HCT116 (cell line): ENCODE measurements at regions not wholly inside any gene's neighbourhood (a gene's known extent, or its start where the extent isn't known, plus 50 kb on each side); places are given as distances from the start of the nearest gene placed in this dataset.

Experiments used
- ATAC-seq: fragments of 200-7000 bp; cut with Tn5 transposase; 2 replicates; pipeline ENCODE4 v1.9.1; 2020; ENCODE audit warnings: mild to moderate bottlenecking, moderate library complexity
- BruUV-seq: library from RNA; stranded (reverse); fragments of 400-500 nt; replicated peaks from 2 replicates; lab custom pipeline; 2021; lab: Mats Ljungman, UMichigan
- CTCF ChIA-PET: fragments of 300-600 bp; sonication (Branson Sonifier 250); formaldehyde crosslinking; loops from one replicate; lab custom pipeline; 2021; ENCODE audit warnings: antibody characterized with exemption; lab: Charles Lee
- POLR2A ChIA-PET: fragments of 300-600, 350-600 bp; sonication (Branson Sonifier 250); formaldehyde crosslinking; loops from one replicate; lab custom pipeline; 2021; ENCODE audit warnings: antibody characterized with exemption; lab: Charles Lee
- RAD21 ChIA-PET, 2 experiments: fragments of 300-600 bp; sonication (Branson Sonifier 250); formaldehyde crosslinking; loops; one replicate each; lab custom pipeline; 2023; ENCODE audit warnings: low total read pairs in 2 of 2; ENCODE audit not compliant: uncharacterized antibody in 2 of 2, unreplicated experiment in 2 of 2, low non-redundant PET in 1 of 2; lab: Charles Lee
- DNase-seq: peaks from one replicate; pipeline ENCODE4 v3.0.0-alpha.2; 2010; ENCODE audit warnings: low read depth, low spot score
- H2AFZ ChIP-seq: fragments of 200-600 bp; shearing (Covaris generic), sonication (generic); 2 replicates; pipeline ENCODE4 v1.6.1; 2017; ENCODE audit warnings: low read depth, mixed run types, mixed read lengths, antibody characterized with exemption, low read length; ENCODE audit not compliant: poor library complexity, severe bottlenecking
- H3K27ac ChIP-seq: 2 replicates; pipeline ENCODE4 v1.5.1; 2012; ENCODE audit warnings: low read depth, low read length
- H3K27me3 ChIP-seq: fragments of 200-600 bp; sonication (generic); 2 replicates; pipeline ENCODE4 v1.6.1; 2016; ENCODE audit warnings: mixed run types, low read length, mixed read lengths; ENCODE audit not compliant: insufficient read depth
- H3K36me3 ChIP-seq, 2 experiments: fragments of 200-500 bp in 1 of 2; fragments of 200-600 bp in 1 of 2; sonication (Bioruptor generic) in 1 of 2; sonication (generic) in 1 of 2; 2 replicates each; pipeline versions ENCODE4 v1.5.1 to v1.6.1; 2014 to 2016; ENCODE audit warnings: low read length in 2 of 2, inconsistent platforms in 1 of 2, mixed read lengths in 1 of 2, mixed run types in 1 of 2; ENCODE audit not compliant: insufficient read depth in 2 of 2, control insufficient read depth in 1 of 2
- H3K4me1 ChIP-seq, 2 experiments: fragments of 200-600 bp in 1 of 2; sonication (generic) in 1 of 2; 2 replicates each; pipeline versions ENCODE4 v1.5.1 to v1.6.1; 2012 to 2017; ENCODE audit warnings: low read length in 2 of 2, inconsistent platforms in 1 of 2, mild to moderate bottlenecking in 1 of 2, mixed read lengths in 1 of 2, mixed run types in 1 of 2, moderate library complexity in 1 of 2; ENCODE audit not compliant: insufficient read depth in 2 of 2, control insufficient read depth in 1 of 2
- H3K4me2 ChIP-seq: fragments of 200-600 bp; sonication (generic); 2 replicates; pipeline ENCODE4 v1.6.1; 2017; ENCODE audit warnings: mixed run types, low read length, mixed read lengths
- H3K4me3 ChIP-seq, 2 experiments: fragments of 200-600 bp in 1 of 2; sonication (generic) in 1 of 2; replicated peaks in 1 of 2; 2 replicates each; pipeline ENCODE4 v1.5.1; 2011 to 2016; ENCODE audit warnings: low read length in 2 of 2, control low read depth in 1 of 2, low read depth in 1 of 2, mild to moderate bottlenecking in 1 of 2, mixed read lengths in 1 of 2, mixed run types in 1 of 2
- H3K79me2 ChIP-seq: fragments of 200-600 bp; sonication (generic); 2 replicates; pipeline ENCODE4 v1.6.1; 2017; ENCODE audit warnings: mild to moderate bottlenecking, mixed run types, low read length, moderate library complexity, mixed read lengths; ENCODE audit not compliant: insufficient read depth
- H3K9ac ChIP-seq: fragments of 200-600 bp; sonication (generic); 2 replicates; pipeline ENCODE4 v1.6.1; 2016; ENCODE audit warnings: low read length, mixed read lengths
- H3K9me2 ChIP-seq: fragments of 200-600 bp; sonication (generic), shearing (Covaris generic); 2 replicates; pipeline ENCODE4 v1.6.1; 2017; ENCODE audit warnings: mixed run types, mild to moderate bottlenecking, moderate library complexity; ENCODE audit not compliant: insufficient read depth
- H3K9me3 ChIP-seq, 2 experiments: fragments of 200-500 bp in 1 of 2; fragments of 200-600 bp in 1 of 2; sonication (Bioruptor generic) in 1 of 2; sonication (generic) in 1 of 2; 2 replicates each; pipeline ENCODE4 v1.6.1; 2014 to 2017; ENCODE audit warnings: low read length in 2 of 2, mixed read lengths in 2 of 2, inconsistent platforms in 1 of 2, low read depth in 1 of 2, mild to moderate bottlenecking in 1 of 2, mixed run types in 1 of 2, moderate library complexity in 1 of 2; ENCODE audit not compliant: control insufficient read depth in 1 of 2, insufficient read depth in 1 of 2
- H4K20me1 ChIP-seq: fragments of 200-600 bp; sonication (generic), shearing (Covaris generic); 2 replicates; pipeline ENCODE4 v1.6.1; 2017; ENCODE audit warnings: mixed run types, mild to moderate bottlenecking, moderate library complexity; ENCODE audit not compliant: insufficient read depth
- CBX3 ChIP-seq: IDR thresholded peaks from 2 replicates; pipeline ENCODE4 v1.6.1; 2012; ENCODE audit warnings: low read depth
- EZH2 ChIP-seq: fragments of 200-600 bp; sonication (generic); IDR thresholded peaks from 2 replicates; pipeline ENCODE4 v1.6.1; 2017; ENCODE audit warnings: antibody characterized with exemption, mixed run types
- FOSL1 ChIP-seq: IDR thresholded peaks from 2 replicates; pipeline ENCODE4 v1.6.1; 2012; ENCODE audit warnings: low read depth
- JUND ChIP-seq: IDR thresholded peaks from 2 replicates; pipeline ENCODE4 v1.6.1; 2012
- POLR2A ChIP-seq: IDR thresholded peaks from 2 replicates; pipeline ENCODE4 v1.7.0; 2011; ENCODE audit warnings: borderline replicate concordance; ENCODE audit not compliant: insufficient read depth, insufficient read length; ENCODE audit errors: extremely low read depth
- POLR2AphosphoS5 ChIP-seq: IDR thresholded peaks from 2 replicates; pipeline ENCODE4 v1.6.1; 2011; ENCODE audit warnings: mild to moderate bottlenecking, low read depth, low read length, moderate library complexity
- RAD21 ChIP-seq: IDR thresholded peaks from 2 replicates; pipeline ENCODE4 v1.6.1; 2012; ENCODE audit warnings: low read depth, mild to moderate bottlenecking
- SIN3A ChIP-seq: IDR thresholded peaks from 2 replicates; pipeline ENCODE4 v1.6.1; 2012; ENCODE audit warnings: low read depth
- SRF ChIP-seq: IDR thresholded peaks from 2 replicates; pipeline ENCODE4 v1.6.1; 2012; ENCODE audit warnings: low read depth
- TCF7L2 ChIP-seq: IDR thresholded peaks from 2 replicates; pipeline ENCODE4 v1.7.0; 2011; ENCODE audit warnings: borderline replicate concordance, inconsistent platforms; ENCODE audit not compliant: insufficient read depth, insufficient read length; ENCODE audit errors: extremely low read depth
- YY1 ChIP-seq: IDR thresholded peaks from 2 replicates; pipeline ENCODE4 v1.6.1; 2011; ENCODE audit warnings: low read length, low read depth, moderate library complexity, mild to moderate bottlenecking; ENCODE audit not compliant: insufficient replicate concordance; ENCODE audit errors: extremely low read depth
- ZFX ChIP-seq: fragments of 450-650 bp; IDR thresholded peaks from 2 replicates; pipeline ENCODE4 v1.6.1; 2017
- ZNF274 ChIP-seq: fragments of 200-500 bp; sonication (Bioruptor generic); IDR thresholded peaks from 2 replicates; pipeline ENCODE4 v1.6.1; 2014; ENCODE audit warnings: mild to moderate bottlenecking, low read depth, low read length, inconsistent platforms
- intact Hi-C: fragments of 100-400 bp; cut with micrococcal nuclease; formaldehyde crosslinking; loops from 2 replicates; pipeline ENCODE4 v1.10.0; 2022
- TF ChIP-seq, protein P1 (sequence below): IDR thresholded peaks from 2 replicates; pipeline ENCODE4 v1.6.1; 2012
- TF ChIP-seq, protein P2 (sequence below): IDR thresholded peaks from 2 replicates; pipeline ENCODE4 v1.6.1; 2012
- TF ChIP-seq, protein P3 (sequence below): IDR thresholded peaks from 2 replicates; pipeline ENCODE4 v1.6.1; 2011; ENCODE audit warnings: mild to moderate bottlenecking, low read length, moderate library complexity; ENCODE audit not compliant: insufficient replicate concordance; ENCODE audit errors: extremely low read depth

DNA sequence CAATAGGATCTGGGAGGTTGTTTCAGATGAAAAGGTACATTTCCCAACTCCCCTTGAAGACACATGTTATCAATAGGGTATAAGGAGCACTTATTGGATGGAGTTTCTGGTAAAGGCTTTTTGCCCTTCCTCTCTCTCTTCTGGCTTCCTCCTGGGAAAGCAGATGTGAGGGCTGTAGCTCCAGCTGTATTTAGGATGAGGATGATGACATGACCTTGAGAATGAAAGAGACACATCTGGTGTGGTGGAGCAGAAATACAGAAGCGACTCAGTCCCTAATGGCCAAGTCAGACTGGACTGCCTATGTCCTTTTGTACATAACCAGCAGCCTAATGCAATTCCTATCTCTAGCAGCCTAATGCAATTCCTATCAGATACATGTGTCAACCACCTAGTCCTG lies 100.9 kb upstream of the NXPH2 start:
- BruUV-seq, result no TSS peak
- Histone ChIP-seq H3K9ac (no peak overlapping the region), H3K9me3 (no peaks in the 10 kb centered on the region), H3K4me2 (no peak overlapping the region), H2AFZ (no peak overlapping the region), H3K4me1 (no peaks in the 10 kb centered on the region), H3K36me3 (no peaks in the 10 kb centered on the region), H3K79me2 (no peaks in the 10 kb centered on the region), H3K27me3 (no peaks in the 10 kb centered on the region), H4K20me1 (no peaks in the 10 kb centered on the region), H3K27ac (no peak overlapping the region), H3K9me2 (no peaks in the 10 kb centered on the region), H3K4me3 (no peak overlapping the region)
- RAD21 ChIA-PET, result no interaction called here
- no peak for DNase-seq
- intact Hi-C loops, result no loop called here
- no peak for ATAC-seq
- POLR2A ChIA-PET, result no interaction called here
- CTCF ChIA-PET, result no interaction called here
- TF ChIP-seq, protein P1, sequence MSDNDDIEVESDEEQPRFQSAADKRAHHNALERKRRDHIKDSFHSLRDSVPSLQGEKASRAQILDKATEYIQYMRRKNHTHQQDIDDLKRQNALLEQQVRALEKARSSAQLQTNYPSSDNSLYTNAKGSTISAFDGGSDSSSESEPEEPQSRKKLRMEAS, result no peak
- TF ChIP-seq POLR2AphosphoS5 (no peak), POLR2A (no peak), JUND (no peak), ZNF274 (no peak), FOSL1 (no peak), RAD21 (no peak), SRF (no peak), EZH2 (no peak), SIN3A (no peak), YY1 (no peak), TCF7L2 (no peak), CBX3 (no peak), ZFX (no peak)
- TF ChIP-seq, protein P2, sequence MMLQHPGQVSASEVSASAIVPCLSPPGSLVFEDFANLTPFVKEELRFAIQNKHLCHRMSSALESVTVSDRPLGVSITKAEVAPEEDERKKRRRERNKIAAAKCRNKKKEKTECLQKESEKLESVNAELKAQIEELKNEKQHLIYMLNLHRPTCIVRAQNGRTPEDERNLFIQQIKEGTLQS, result no peak
- TF ChIP-seq, protein P3, sequence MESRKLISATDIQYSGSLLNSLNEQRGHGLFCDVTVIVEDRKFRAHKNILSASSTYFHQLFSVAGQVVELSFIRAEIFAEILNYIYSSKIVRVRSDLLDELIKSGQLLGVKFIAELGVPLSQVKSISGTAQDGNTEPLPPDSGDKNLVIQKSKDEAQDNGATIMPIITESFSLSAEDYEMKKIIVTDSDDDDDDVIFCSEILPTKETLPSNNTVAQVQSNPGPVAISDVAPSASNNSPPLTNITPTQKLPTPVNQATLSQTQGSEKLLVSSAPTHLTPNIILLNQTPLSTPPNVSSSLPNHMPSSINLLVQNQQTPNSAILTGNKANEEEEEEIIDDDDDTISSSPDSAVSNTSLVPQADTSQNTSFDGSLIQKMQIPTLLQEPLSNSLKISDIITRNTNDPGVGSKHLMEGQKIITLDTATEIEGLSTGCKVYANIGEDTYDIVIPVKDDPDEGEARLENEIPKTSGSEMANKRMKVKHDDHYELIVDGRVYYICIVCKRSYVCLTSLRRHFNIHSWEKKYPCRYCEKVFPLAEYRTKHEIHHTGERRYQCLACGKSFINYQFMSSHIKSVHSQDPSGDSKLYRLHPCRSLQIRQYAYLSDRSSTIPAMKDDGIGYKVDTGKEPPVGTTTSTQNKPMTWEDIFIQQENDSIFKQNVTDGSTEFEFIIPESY, result no peak
